H1 (cell line): ENCODE measurements at regions not wholly inside any gene's neighbourhood (a gene's known extent, or its start where the extent isn't known, plus 50 kb on each side); places are given as distances from the start of the nearest gene placed in this dataset.

Source experiments
- ATF2 ChIP-seq: IDR thresholded peaks from 2 replicates; pipeline ENCODE4 v1.6.1; 2012; ENCODE audit warnings: low read length, inconsistent platforms

DNA sequence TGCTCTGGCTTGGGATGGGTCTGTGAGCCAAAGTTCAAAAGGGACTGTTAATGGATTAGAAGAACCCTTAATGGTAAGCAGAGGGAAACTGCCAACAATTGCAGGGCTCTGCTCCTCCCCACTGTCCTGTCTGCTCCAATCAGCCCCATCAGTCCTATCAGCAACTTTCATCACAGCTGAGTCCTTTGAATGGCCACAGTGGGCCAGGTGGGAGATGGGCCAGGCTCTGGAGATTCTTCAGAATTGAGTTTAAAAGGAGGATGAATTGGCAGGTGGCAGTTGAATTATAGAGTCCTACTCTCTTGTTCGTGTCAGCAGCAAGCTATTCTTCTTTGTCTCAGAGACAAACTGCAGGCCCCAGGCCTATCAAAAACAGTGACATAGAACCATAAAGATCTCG lies 573.9 kb downstream of the EPHA4 start (continued):
- TF ChIP-seq ATF2 = no peak
